ENCODE measurements at regions not wholly inside any gene's neighbourhood (a gene's known extent, or its start where the extent isn't known, plus 50 kb on each side); places are given as distances from the start of the nearest gene placed in this dataset.

DNA sequence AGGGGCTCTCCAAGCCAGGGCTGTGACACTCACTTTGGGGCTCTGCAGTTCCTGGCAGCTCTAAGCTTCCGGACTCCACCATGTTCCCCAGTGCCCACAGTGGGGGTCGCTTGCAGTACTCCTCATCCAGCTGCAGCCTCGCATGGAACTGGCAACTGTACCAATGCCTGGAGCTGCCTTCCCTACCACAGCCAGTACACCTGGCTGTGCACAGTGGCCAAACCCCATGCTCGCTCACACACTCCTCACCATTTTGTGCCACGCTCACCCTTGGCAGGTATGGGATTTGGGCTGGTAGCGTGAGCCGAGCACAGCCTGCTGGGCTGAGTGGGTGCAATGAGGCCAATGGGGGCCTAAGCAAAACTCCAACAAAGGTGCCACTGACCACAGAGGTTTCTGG lies 1369.9 kb downstream of the KCNT2 start:
- POLR2A ChIA-PET, result no interaction called here
- CTCF ChIA-PET, result interaction anchor here (1.1 to 1.4 kb wide), 2 partner anchors 9 to 19 kb away, joined by 3 read pairs; no protein-coding TSS in a partner anchor
- TF ChIP-seq, protein P1, sequence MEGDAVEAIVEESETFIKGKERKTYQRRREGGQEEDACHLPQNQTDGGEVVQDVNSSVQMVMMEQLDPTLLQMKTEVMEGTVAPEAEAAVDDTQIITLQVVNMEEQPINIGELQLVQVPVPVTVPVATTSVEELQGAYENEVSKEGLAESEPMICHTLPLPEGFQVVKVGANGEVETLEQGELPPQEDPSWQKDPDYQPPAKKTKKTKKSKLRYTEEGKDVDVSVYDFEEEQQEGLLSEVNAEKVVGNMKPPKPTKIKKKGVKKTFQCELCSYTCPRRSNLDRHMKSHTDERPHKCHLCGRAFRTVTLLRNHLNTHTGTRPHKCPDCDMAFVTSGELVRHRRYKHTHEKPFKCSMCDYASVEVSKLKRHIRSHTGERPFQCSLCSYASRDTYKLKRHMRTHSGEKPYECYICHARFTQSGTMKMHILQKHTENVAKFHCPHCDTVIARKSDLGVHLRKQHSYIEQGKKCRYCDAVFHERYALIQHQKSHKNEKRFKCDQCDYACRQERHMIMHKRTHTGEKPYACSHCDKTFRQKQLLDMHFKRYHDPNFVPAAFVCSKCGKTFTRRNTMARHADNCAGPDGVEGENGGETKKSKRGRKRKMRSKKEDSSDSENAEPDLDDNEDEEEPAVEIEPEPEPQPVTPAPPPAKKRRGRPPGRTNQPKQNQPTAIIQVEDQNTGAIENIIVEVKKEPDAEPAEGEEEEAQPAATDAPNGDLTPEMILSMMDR (IDR thresholded peaks at IDR 0.05; ENCODE audit: control extremely low read depth, extremely low read depth, low read depth, missing control alignments), result no peak
- DNase-seq (ENCODE audit: extremely low spot score), result no peak

DNA sequence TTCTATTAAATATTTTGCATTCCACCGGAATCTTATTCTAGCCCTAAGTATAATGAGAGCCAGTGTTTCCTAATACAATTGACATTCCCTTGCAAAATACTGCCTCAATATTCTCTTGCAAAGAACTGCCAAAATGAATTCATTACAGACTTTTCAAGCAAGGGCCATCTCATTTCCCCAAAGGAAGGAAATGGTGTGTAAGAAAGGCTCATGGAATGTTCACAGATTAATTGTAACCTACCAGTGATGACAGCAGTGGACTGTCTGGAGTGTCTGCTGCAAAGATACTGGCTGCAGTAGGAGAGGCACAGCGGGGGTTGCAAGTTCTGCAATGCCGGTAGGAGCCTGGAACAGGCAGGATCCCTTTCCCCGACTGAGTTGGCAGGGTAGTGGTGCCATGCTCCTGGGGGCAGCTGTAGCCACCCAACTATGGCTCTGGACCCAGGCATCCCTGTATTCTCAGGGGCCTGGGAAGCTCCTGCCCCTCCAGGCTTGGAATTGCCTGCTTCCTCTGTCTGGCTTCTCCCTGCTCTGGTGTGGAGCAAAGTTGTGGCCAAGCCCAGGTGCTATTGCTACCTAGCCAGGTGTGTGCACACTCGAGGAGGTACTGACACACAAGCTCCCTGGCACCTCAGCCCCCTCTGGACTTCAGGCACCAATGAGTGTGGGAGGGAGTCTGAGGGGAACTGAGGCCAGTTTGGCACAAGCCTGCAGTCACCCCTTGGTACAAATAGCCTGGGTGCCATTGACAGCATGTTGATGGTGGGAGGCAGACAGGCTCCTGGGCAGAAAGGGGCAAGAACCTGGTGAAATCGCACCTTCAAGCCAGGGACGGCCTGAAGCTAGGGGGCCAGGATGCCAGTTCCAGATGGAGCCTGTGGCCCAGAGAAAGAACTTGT lies 1371.0 kb downstream of the KCNT2 start:
- ChIA-PET POLR2A (no interaction called here), CTCF (no interaction called here)
- DNase-seq (ENCODE audit: extremely low spot score), result no peak
- TF ChIP-seq, protein P1 (IDR thresholded peaks at IDR 0.05; ENCODE audit: control extremely low read depth, extremely low read depth, low read depth, missing control alignments), result no peak

DNA sequence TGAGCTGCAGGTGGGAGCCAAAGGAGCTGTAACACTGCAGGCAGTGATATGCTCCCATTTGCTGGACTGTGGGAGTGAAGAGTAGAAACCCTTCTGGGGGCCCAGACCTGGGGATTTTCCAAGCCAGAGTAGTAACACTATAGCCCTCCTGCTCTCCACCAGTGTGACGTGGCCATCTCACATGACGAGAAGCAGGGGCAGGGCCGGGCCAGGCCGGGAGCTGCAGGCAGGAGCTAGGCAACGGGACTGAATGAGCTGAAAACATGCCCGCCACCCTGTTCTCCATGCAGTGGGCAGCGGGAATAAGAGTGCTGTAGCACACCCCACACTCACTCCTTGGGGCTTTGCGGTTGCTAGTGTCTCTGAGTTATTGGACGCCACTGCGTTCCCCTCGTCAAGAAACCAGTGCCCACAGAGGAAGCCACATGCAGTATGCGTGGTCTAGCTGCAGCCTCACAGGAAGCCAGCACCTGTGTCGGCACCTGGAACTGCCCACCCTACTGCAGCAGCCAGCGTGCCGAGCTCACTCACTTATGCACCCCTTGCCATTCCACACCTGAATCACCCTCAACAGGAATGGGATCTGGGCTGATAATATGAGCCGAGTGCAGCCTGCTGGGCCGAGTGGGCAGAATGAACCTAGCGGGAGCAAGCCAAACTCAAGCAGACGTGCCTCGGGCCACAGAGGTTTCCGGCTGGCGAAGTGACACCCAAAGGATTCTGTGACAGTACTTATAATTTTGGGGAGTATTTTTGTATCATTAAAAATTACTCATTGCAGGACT lies 1389.6 kb downstream of the KCNT2 start:
- CTCF ChIA-PET, result no interaction called here
- TF ChIP-seq, protein P1 (IDR thresholded peaks at IDR 0.05; ENCODE audit: control extremely low read depth, extremely low read depth, low read depth, missing control alignments), result no peak
- POLR2A ChIA-PET, result no interaction called here
- DNase-seq (ENCODE audit: extremely low spot score), result no peak

DNA sequence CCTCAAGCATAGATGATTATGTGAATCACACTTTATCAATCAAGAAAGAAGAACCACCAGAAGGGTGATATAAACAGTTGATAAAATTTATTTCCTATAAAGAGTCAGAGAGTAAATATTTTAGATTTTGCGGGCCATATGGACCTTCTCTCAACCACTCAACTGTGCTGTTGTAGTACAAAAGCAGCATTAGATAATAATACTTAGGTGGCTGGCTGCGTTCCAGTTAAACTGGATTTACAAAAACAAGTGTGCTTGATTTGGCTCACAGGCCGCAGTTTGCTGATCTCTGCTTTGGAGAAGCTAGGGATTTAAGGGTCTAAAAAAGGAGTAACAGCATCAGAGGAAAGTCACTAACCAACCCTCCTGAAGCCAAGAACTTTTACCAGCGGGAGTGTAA lies 1406.0 kb downstream of the KCNT2 start:
- DNase-seq (ENCODE audit: extremely low spot score), result no peak
- TF ChIP-seq, protein P1 (IDR thresholded peaks at IDR 0.05; ENCODE audit: control extremely low read depth, extremely low read depth, low read depth, missing control alignments), result no peak
- ChIA-PET CTCF (no interaction called here), POLR2A (no interaction called here)

DNA sequence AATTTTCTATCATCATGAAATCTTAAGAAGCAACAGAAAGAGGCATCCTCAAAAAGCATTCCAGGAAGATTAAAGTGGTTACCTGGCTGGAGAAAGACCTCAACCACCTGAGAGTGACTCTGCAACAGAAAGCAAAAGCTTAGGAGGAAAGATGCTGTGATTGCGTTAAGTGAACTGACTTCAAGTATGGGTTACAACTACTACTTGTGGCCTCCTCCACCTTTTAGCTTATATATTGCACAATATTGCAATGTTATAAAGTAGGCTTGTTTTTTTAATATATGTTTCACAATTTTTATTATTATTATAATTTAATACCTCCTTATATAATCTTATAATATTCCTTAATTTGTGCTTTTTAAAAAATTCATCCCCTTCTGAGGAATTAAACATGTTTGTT lies 1407.5 kb downstream of the KCNT2 start:
- TF ChIP-seq, protein P1 (IDR thresholded peaks at IDR 0.05; ENCODE audit: control extremely low read depth, extremely low read depth, low read depth, missing control alignments), result no peak
- DNase-seq (ENCODE audit: extremely low spot score), result no peak
- ChIA-PET POLR2A (no interaction called here), CTCF (interaction anchor here (1.4 kb wide), 1 partner anchor 11 kb away, joined by 3 read pairs; no protein-coding TSS in a partner anchor)

DNA sequence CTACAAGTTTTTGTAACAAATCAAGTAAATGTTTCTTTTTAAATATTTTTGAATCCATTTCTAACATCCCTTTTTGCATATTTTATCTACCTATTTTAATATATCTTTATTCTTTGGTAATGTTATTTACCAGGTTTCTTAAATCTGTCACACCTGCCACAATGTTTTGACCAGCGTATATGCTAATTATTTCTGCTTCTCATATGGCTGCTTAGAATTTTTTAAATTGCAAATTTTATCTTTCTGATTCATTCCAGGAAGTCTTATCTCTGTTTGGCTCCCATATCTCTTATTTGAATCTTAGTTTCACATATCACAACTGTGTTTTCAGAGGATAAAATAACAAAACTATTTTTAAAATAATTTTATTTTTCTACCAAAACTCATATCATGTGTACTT lies 1411.1 kb downstream of the KCNT2 start:
- CTCF ChIA-PET, result no interaction called here
- no peak for DNase-seq (ENCODE audit: extremely low spot score)
- POLR2A ChIA-PET, result no interaction called here
- TF ChIP-seq, protein P1 (IDR thresholded peaks at IDR 0.05; ENCODE audit: control extremely low read depth, extremely low read depth, low read depth, missing control alignments), result no peak

Measured in GM10248 (cell line).